H9 (cell line): ENCODE measurements at regions not wholly inside any gene's neighbourhood (a gene's known extent, or its start where the extent isn't known, plus 50 kb on each side); places are given as distances from the start of the nearest gene placed in this dataset.

ENCODE experiments used
- DNase-seq: peaks from one replicate; pipeline ENCODE4 v3.0.0-alpha.2; 2017
- H2AFZ ChIP-seq: one replicate; pipeline ENCODE4 v1.6.1; 2013; ENCODE audit warnings: mild to moderate bottlenecking, low read length, control low read depth, moderate library complexity
- H2AK5ac ChIP-seq: 2 replicates; pipeline ENCODE4 v1.6.1; 2013; ENCODE audit warnings: low read length, control low read depth, mixed read lengths; ENCODE audit not compliant: insufficient read length
- H2BK120ac ChIP-seq: one replicate; pipeline ENCODE4 v1.6.1; 2013; ENCODE audit warnings: low read depth, mild to moderate bottlenecking, low read length, control low read depth, inconsistent platforms; ENCODE audit not compliant: poor library complexity, severe bottlenecking
- H2BK12ac ChIP-seq: 2 replicates; pipeline ENCODE4 v1.6.1; 2013; ENCODE audit warnings: low read length, control low read depth, mixed read lengths, low read depth; ENCODE audit not compliant: insufficient read length
- H2BK15ac ChIP-seq: 2 replicates; pipeline ENCODE4 v1.6.1; 2013; ENCODE audit warnings: low read depth, low read length, control low read depth
- H2BK20ac ChIP-seq: one replicate; pipeline ENCODE4 v1.6.1; 2013; ENCODE audit warnings: low read depth, mild to moderate bottlenecking, low read length, control low read depth, inconsistent platforms; ENCODE audit not compliant: poor library complexity, severe bottlenecking
- H2BK5ac ChIP-seq: 2 replicates; pipeline ENCODE4 v1.6.1; 2013; ENCODE audit warnings: low read length, control low read depth, mixed read lengths; ENCODE audit not compliant: insufficient read length
- H3K14ac ChIP-seq: 2 replicates; pipeline ENCODE4 v1.6.1; 2013; ENCODE audit warnings: low read length, control low read depth; ENCODE audit not compliant: insufficient read depth
- H3K18ac ChIP-seq: 2 replicates; pipeline ENCODE4 v1.6.1; 2013; ENCODE audit warnings: low read depth, mild to moderate bottlenecking, mixed read lengths, low read length, control low read depth; ENCODE audit not compliant: insufficient read length
- H3K23ac ChIP-seq: 2 replicates; pipeline ENCODE4 v1.6.1; 2013; ENCODE audit warnings: low read length, control low read depth, mixed read lengths, low read depth; ENCODE audit not compliant: insufficient read length
- H3K23me2 ChIP-seq: 2 replicates; pipeline ENCODE4 v1.6.1; 2013; ENCODE audit warnings: low read depth, mild to moderate bottlenecking, mixed read lengths, low read length, control low read depth; ENCODE audit not compliant: insufficient read length, poor library complexity, severe bottlenecking
- H3K27ac ChIP-seq: 2 replicates; pipeline ENCODE4 v1.5.1; 2013; ENCODE audit warnings: low read length, control low read depth, mixed read lengths, low read depth; ENCODE audit not compliant: insufficient read length
- H3K27me3 ChIP-seq: 2 replicates; pipeline ENCODE4 v1.6.1; 2013; ENCODE audit warnings: low read length, control low read depth, inconsistent platforms; ENCODE audit not compliant: insufficient read depth
- H3K4ac ChIP-seq: 2 replicates; pipeline ENCODE4 v1.6.1; 2013; ENCODE audit warnings: low read depth, mild to moderate bottlenecking, control low read depth, inconsistent platforms, low read length, moderate library complexity
- H3K4me1 ChIP-seq: 2 replicates; pipeline ENCODE4 v1.6.1; 2013; ENCODE audit warnings: low read length, control low read depth, inconsistent platforms; ENCODE audit not compliant: insufficient read depth
- H3K4me2 ChIP-seq: 2 replicates; pipeline ENCODE4 v1.6.1; 2013; ENCODE audit warnings: low read length, control low read depth, mixed read lengths; ENCODE audit not compliant: insufficient read length, insufficient read depth
- H3K56ac ChIP-seq: 2 replicates; pipeline ENCODE4 v1.6.1; 2013; ENCODE audit warnings: low read depth, mild to moderate bottlenecking, mixed read lengths, low read length, control low read depth; ENCODE audit not compliant: insufficient read length
- H3K79me1 ChIP-seq: 2 replicates; pipeline ENCODE4 v1.6.1; 2013; ENCODE audit warnings: low read depth, mild to moderate bottlenecking, moderate library complexity, low read length, control low read depth, inconsistent platforms; ENCODE audit not compliant: insufficient read depth, poor library complexity, severe bottlenecking
- H3K79me2 ChIP-seq: 2 replicates; pipeline ENCODE4 v1.6.1; 2013; ENCODE audit warnings: low read length, control low read depth, inconsistent platforms; ENCODE audit not compliant: insufficient read depth
- H3K9ac ChIP-seq: 2 replicates; pipeline ENCODE4 v1.6.1; 2013; ENCODE audit warnings: low read length, control low read depth, mixed read lengths; ENCODE audit not compliant: insufficient read length; ENCODE audit errors: extremely low read depth
- H3K9me3 ChIP-seq: one replicate; pipeline ENCODE4 v1.6.1; 2013; ENCODE audit warnings: low read depth, low read length, inconsistent platforms; ENCODE audit not compliant: control insufficient read depth
- H3T11ph ChIP-seq: one replicate; pipeline ENCODE4 v1.6.1; 2013; ENCODE audit warnings: mild to moderate bottlenecking, low read length, control low read depth, inconsistent platforms
- H4K20me1 ChIP-seq: one replicate; pipeline ENCODE4 v1.6.1; 2013; ENCODE audit not compliant: control insufficient read depth, insufficient read length, insufficient read depth
- H4K5ac ChIP-seq: 2 replicates; pipeline ENCODE4 v1.6.1; 2013; ENCODE audit warnings: low read depth, mild to moderate bottlenecking, mixed read lengths, low read length, control low read depth; ENCODE audit not compliant: insufficient read length
- H4K8ac ChIP-seq: replicated peaks from 2 replicates; pipeline ENCODE4 v1.6.1; 2013; ENCODE audit warnings: low read length, control low read depth, mixed read lengths, low read depth; ENCODE audit not compliant: insufficient read length
- H4K91ac ChIP-seq: 2 replicates; pipeline ENCODE4 v1.6.1; 2013; ENCODE audit warnings: low read depth, mild to moderate bottlenecking, moderate library complexity, mixed read lengths, low read length, control low read depth; ENCODE audit not compliant: insufficient read length
- H3K27ac Mint-ChIP-seq, 3 experiments: 2 replicates in 2 of 3; 3 replicates in 1 of 3; pipeline ENCODE4 v1.8.0; 2020 to 2021; ENCODE audit warnings: mixed read lengths in 3 of 3, mild to moderate bottlenecking in 1 of 3, moderate library complexity in 1 of 3
- H3K27me3 Mint-ChIP-seq: 2 replicates; pipeline ENCODE4 v1.8.0; 2021; ENCODE audit warnings: low read depth, mild to moderate bottlenecking, moderate library complexity, mixed read lengths
- H3K36me3 Mint-ChIP-seq, 3 experiments: 2 replicates in 2 of 3; 3 replicates in 1 of 3; pipeline ENCODE4 v1.8.0; 2020 to 2021; ENCODE audit warnings: low read depth in 3 of 3, mixed read lengths in 3 of 3; ENCODE audit not compliant: insufficient read depth in 1 of 3
- H3K4me1 Mint-ChIP-seq, 2 experiments: 2 replicates each; pipeline ENCODE4 v1.8.0; 2020; ENCODE audit warnings: mixed read lengths in 2 of 2
- H3K4me3 Mint-ChIP-seq, 2 experiments: 2 replicates in 1 of 2; 3 replicates in 1 of 2; pipeline ENCODE4 v1.8.0; 2020 to 2021; ENCODE audit warnings: mild to moderate bottlenecking in 2 of 2, mixed read lengths in 2 of 2, moderate library complexity in 1 of 2
- H3K9me3 Mint-ChIP-seq, 2 experiments: 2 replicates in 1 of 2; 3 replicates in 1 of 2; pipeline ENCODE4 v1.8.0; 2020; ENCODE audit warnings: mild to moderate bottlenecking in 2 of 2, mixed read lengths in 2 of 2, moderate library complexity in 1 of 2
- CTCF ChIP-seq: fragments of 200-600 bp; sonication (generic); conservative IDR thresholded peaks from 3 replicates; pipeline ENCODE4 v1.8.0; 2021; ENCODE audit warnings: antibody characterized with exemption, mild to moderate bottlenecking
- WGBS: extraction: QIAGEN DNeasy Blood & Tissue Kit; methylation state at CpG from one replicate; pipeline ENCODE4 v1.1.7; 2013; ENCODE audit warnings: missing lambda C conversion rate, low lambda C conversion rate, mixed read lengths; ENCODE audit not compliant: insufficient read length; ENCODE audit errors: extremely low coverage; 5-methylcytosine and 5-hydroxymethylcytosine counted together

DNA sequence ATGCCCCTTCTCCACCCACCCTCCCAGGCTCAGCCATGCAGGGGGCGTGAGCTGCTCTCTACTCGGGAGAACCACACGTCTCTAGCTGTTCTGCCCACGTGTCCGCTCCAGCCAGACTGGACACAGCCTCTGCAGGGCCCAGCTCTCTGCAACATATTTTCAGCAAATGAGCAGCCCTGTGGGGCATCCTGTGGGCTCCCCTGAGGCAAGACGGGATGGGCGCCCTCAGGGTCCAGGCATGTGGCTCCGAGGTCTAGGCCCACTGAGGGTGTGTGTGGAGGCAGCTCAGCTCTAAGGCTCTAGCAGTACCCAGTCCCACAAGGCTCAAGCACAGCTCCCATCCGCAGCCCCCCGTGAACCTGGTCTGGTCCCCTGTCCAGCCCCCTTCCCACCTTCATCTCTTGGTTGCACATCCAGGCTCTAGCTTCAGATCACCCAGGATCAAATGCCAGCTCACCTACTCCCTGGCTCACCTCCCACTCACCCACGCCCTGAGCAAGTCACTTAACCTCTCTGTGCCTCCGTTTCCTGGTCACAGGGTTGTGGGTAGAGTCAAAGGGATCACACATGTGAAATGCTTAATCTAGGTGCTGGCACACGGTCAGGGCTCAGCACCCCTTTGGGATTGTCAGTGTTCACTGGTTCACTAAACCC, 57.8 kb upstream of the TCF20 start:
- Histone ChIP-seq H3K23me2 (no peaks in the 10 kb centered on the region), H3K79me1 (no peaks in the 10 kb centered on the region), H2BK15ac (no peak overlapping the region), H4K8ac (no peak overlapping the region), H2AK5ac (no peak overlapping the region), H3T11ph (no peak overlapping the region), H3K4me1 (no peaks in the 10 kb centered on the region; the same call in 1 of the 2 replicates), H4K20me1 (no peaks in the 10 kb centered on the region), H2BK20ac (no peak overlapping the region), H2AFZ (no peak overlapping the region), H3K18ac (no peak overlapping the region), H3K4ac (no peak overlapping the region), H3K4me2 (no peak overlapping the region), H2BK12ac (no peak overlapping the region), H3K79me2 (no peaks in the 10 kb centered on the region; the same call in 1 of the 2 replicates), H2BK120ac (no peak overlapping the region), H3K9ac (no peak overlapping the region), H3K14ac (no peak overlapping the region), H2BK5ac (no peak overlapping the region), H3K9me3 (no peaks in the 10 kb centered on the region), H4K91ac (no peak overlapping the region), H3K27ac (no peak overlapping the region), H3K56ac (no peak overlapping the region), H4K5ac (no peak overlapping the region), H3K23ac (no peak overlapping the region), H3K27me3 (no peaks in the 10 kb centered on the region)
- no peak for TF ChIP-seq CTCF
- DNase-seq = no peak
- Mint-ChIP-seq H3K36me3 (peaks cover 0 to 13% (median 4%) of the 10 kb centered on the region in 3 experiments; a peak in 4 of 7 replicates), H3K27ac (no peak overlapping the region), H3K4me1 (peaks cover 21% of the 10 kb centered on the region in 2 experiments), H3K9me3 (peaks cover 0 to 8% of the 10 kb centered on the region in 2 experiments; a peak in 2 of 5 replicates), H3K4me3 (no peak overlapping the region), H3K27me3 (peaks cover 9% of the 10 kb centered on the region; the same call in 1 of the 2 replicates)
- whole genome bisulfite sequencing = no CpG with 5 or more reads among the region's 13 CpGs
